Mucosa of gallbladder (tissue), 1 donor: ENCODE measurements at regions not wholly inside any gene's neighbourhood (a gene's known extent, or its start where the extent isn't known, plus 50 kb on each side); places are given as distances from the start of the nearest gene placed in this dataset.

ENCODE experiments used
- DNase-seq: peaks from one replicate; pipeline ENCODE4 v3.0.0-alpha.2; 2020; ENCODE audit warnings: low spot score
- donor health status: DM: no; HTN: no; CAD: no.

DNA sequence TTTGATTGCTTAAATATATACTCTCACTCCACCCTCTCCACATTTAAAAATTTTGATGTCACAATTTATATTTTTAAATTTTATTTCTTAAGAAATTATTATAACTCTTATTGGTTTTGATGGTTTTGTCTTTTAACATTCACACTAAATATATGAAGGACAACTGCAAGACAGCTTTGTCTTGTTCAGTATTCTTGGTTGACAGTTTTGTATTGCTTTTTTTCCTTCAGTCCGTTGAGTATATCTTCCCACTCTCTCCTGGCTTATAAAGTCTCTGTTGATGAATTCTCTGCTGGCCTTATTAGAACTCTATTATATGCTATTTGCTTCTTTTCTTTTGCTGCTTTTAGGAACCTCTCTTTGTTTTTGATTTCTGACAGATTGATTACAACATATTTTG is 392.2 kb downstream of the C6orf118 start:
- DNase-seq: no peak

DNA sequence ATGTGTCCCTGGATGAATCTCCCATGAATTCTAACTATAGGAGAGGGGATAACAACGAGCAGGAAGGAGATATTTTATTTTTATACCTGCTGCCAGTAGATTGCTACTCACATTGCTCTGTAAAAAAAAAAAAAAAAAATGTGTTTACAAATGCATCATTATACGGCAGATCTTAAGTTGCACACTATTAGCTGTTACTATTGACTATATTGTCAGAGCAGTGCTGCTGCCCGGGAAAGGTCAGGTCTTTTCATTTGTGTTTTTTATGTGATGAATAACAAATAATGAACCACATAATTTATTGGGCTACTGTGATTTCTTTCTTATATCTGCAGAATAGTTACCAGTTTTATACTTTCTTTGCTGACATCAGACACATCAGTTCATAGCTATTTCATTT is 393.3 kb downstream of the C6orf118 start:
- no peak for DNase-seq

DNA sequence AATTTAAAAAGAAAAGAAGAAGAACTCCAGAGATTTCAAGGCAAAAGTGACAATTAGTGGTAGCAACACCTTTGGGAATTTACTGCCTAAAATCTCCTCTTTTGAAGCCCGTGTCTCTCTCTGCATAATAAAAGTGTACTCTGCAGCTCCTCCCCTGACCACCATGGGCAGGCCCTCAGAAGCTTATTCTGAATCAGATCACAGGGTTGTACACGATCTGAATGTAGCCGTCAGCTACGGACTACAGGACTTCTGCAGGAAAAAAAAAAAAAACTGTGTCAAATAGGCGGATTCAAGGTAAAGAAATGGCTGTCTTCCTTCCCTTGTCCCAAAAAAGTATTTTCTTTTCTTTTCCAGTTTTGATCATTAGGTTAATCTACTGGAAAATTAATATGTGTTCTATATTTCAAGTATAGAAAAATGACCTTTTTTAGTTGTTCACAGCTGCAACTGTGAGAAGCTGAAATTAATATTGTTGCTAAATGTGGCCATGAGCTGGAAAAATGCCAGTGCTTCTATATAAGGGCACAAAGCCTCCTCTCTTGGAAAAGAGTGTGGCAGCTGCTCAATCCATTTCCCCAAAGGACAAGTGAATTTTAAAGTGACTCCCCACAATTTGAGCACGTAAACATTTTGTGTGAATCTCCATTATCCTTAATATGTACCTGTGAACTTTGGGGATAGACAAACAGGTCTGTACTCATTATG is 397.4 kb downstream of the C6orf118 start:
- no peak for DNase-seq

DNA sequence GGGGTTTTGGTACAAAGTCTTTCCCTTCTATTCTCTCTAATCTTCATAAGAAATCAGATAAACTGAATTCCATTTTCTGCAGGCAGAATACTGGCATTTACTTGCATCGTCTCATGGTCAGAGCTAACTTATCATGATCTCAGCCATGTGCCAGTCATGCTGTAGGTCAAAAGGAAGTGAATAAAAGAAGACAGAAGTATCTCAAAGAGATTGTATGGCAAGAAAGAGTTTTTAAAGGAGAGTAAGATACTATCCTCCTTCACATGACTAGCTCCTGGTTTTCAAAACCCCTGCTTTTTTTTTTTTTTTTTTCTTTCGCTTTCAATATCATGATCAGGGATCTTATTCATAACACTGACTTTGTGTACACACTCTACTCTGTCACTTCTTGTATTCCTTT is 398.3 kb downstream of the C6orf118 start:
- DNase-seq: no peak

DNA sequence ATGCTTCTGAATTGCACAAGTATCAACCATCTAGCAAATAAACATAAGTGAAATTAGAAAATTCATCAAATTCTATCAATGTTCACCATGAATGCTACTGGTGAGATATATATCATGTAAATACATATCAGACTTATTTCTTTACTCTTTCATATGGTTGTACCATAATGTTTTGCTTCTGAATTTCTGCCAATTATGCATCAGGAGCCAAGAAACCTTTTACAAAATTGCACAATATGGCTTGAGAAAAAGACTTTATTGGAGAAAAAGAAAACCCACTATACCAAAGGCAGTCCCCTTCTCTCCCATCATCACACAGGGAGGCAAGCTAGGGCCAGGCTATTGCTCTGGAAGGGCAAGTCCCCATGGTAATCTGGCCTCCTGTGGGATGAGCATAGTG is 402.6 kb downstream of the C6orf118 start:
- DNase-seq: no peak

DNA sequence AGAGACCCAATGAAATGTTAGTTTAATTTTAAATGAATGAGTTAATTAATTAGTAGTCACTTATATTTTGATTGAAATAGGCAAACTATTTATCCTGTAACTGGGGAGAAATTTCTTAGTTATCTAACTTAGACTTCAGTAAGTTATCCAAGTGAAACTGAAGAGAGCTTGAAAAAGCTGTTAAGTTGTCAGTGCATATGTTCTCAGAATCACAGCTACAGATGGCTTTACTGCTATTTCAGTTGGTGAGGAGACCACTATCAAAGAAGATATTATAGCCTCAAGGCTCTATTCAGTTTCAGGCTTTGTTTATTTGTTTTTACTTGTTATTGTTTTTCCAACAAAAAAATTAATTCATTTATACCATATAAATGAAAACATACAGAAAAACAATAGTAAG is 404.1 kb downstream of the C6orf118 start:
- DNase-seq: no peak

DNA sequence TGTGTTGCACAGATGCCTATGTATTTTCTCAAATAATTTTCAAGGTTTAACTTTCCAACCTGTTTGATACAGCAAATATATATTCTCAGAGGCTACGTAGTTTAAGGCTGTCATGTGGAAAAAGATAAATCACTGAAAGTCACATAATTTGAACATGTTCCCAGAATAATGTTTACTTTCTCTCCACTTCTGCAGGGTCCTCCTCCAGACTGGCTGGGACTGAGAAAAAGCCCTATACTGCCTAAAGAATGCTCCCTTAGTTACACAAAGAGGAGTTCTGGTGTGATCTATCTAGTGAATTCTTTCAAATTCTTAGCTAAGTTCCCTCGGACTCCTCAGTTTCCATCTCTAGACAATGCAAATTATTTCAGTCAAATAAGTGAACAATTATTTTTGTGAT is 411.0 kb downstream of the C6orf118 start:
- DNase-seq: no peak

DNA sequence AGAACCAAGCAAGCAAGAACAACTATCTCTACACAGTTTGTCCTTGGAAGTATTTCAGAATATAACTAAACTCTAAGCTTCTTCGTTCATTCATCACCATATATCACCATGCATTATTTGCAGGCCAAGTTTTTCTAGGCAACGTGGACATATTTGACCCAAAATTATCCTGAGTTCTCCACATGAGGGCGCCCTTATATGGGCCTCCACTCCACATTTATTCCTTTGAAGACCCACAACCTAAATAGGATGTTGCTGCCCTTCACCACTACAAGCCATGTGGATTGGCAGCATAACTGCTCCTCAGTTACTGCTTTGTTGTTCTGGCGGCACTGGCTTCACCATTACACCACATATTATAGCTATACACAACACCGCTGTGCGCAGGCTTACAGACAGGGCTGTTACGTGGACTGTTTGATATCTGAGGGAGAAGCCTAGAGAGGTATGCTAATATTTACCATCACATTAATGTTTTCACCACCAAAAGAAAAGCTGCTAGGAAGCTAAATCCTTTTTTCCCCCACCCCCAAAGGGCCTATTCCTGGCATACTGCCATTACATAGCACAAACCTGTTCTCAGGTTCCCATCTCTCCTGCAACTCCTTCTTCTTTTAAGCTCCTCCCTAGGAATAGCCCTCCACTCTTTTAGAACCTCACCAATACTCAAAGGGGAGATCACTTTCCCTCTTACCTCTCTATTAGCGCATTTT is 411.7 kb downstream of the C6orf118 start:
- no peak for DNase-seq

DNA sequence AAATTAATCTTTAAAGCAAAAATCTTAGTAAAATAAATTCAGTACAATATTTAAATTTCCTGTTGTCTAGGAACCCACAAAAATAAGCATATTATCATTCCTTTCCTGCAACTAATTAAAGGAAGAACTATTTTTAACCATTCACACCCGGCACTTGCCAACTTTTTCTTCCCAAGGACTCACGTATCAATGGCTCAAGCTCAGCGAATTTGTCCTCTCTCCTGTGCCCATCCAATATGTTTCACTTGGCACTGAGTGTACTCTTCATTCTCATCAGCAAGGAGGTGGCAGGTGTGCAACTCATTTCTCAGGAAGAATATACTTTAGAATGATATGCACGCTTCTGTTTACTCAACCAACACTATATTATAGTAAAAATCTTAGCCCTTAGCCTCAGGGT is 419.4 kb downstream of the C6orf118 start:
- no peak for DNase-seq

DNA sequence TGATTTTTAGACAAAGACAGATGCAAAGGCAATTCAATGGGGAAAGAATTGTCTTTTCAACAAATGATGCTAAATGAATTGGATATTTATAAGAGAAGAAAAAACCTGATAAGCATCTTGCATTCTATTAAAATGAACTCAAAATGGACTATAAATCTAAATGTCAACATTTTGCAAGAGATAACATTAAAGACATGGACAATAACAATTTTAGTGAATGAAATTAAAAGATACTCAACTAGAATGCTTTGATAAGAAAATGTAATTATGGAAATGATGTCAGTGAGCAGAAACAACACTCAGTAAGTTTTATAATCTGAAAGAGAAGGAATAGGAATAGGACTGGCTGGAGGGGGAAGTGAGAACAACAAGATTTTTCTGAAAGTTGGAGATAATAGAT is 421.7 kb downstream of the C6orf118 start:
- no peak for DNase-seq

DNA sequence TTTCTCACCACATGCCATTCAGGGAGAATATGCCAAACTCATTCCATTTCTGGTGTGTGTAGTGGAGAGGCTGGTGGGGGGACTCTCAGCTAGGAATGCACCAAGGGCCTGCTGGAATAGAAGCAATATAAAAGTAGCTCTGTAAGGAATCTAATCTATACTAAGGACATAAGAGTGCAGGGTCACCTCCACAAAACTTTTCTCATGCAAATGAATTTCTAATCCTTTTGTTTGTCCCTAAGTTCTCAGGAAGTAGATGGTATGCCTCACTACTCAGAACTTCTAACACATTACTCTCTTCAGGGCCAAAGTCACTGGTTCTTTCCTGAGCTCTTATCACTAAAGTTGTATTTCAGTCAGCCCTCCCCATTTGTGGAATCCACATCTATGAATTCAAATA is 427.2 kb downstream of the C6orf118 start:
- no peak for DNase-seq

DNA sequence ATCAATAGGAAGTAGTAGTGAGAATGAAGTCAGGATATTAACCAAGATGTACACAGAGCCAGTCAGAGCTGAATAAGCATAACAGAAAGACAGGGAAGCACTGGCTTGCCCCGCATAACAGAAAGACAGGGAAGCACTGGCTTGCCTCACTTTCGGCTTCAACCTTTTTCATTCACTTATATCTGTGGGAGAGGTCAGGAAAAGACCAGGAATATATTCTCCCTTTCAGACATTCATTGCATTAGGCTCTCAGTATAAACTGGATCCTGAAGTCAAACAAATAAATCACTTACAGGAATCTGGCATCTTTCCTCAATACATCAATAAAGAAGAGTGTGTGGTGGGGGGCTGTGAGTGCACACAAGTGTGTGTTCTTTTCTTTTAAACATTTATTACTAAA is 437.6 kb downstream of the C6orf118 start:
- no peak for DNase-seq

DNA sequence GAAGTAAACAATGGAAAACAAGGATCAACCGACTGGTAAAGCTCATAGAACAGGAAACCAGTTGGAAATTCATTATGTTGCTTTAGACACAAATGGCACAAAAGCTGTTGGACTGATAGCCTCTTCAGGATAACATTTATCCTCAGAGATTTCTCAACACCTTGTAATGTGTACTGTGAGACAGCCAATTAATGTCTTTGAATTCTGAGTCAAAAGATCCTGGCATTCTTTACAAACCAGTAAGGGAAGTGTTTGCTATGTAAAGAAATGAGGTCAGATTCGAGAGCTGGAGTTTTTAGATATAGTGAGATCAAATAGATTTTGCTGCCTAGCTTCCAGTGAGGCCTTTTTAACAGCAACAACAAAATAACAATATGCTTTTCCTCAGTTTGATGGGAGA is 439.2 kb downstream of the C6orf118 start:
- no peak for DNase-seq

DNA sequence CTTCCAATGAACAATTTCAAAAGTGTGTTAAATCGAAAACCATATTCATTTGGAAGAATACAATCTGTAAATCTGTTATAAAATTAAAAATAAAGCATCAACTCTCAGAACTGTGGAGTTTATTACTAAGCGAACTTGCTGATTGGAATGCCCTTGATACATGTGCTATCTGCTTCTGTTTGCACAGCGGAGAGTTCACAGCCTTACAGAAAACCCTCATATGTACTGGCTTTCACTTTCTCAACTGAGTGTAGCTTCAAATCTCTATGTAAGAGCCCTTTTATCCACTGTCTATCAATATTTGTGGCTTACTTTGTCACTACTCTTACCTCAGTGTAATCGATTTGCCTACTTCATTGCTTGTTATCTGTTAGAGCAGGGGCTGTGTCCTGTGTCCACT is 447.4 kb downstream of the C6orf118 start:
- DNase-seq: no peak

DNA sequence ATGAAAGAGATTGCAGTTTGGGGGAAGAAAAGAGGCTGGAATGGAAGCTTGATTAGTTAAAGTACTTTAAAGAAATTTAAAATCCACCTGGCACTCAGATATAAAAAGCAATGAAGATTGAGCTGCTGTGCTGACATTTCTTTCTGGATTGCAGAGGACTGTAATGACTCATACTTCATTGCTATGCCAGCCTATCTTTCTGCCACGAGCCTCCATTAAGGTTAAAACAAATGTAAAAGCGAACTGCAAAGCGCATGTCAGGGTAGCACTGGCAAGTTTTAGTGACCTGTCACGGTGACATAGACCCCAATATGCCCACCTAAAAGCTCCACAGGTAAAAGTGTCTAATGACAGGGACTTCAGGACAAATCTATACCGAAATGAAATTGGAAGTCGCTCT is 449.6 kb downstream of the C6orf118 start:
- no peak for DNase-seq

DNA sequence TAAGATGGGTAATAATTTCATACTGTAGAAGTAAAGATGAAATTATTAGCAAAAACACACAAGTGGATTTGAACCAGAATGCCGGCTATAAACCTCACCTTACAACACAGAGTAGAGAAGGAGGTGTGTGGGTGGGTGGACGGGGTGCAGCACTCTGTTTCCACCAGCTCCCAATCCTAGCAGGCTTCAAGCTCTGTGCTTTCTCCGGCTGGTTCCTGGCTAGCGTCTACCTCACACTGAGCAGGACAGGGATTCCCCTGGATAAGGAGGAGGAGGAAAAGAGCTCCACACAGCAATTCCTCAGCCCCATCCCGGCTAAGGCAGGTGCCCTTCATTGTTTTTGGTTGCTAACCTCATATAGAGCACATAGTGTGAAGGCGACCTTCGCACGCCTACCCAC is 453.3 kb downstream of the C6orf118 start:
- no peak for DNase-seq

DNA sequence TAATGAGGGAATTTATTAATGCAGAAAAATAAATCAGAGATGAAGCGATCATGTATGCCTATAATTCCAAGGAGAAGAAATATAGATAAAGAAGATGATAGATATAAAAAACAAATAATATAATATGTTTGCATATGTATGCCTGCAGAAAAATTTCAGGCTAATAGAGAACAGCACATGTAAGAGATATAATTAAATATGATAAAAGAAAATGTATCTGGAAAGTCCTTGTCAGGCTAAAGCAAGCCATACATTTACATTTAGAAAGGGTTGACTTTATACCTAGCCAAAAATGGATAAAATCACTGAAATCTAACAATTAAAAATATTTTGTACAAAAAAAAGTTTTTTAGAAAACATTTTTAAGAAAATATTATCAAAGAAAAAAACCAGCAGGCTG is 454.1 kb downstream of the C6orf118 start:
- no peak for DNase-seq

DNA sequence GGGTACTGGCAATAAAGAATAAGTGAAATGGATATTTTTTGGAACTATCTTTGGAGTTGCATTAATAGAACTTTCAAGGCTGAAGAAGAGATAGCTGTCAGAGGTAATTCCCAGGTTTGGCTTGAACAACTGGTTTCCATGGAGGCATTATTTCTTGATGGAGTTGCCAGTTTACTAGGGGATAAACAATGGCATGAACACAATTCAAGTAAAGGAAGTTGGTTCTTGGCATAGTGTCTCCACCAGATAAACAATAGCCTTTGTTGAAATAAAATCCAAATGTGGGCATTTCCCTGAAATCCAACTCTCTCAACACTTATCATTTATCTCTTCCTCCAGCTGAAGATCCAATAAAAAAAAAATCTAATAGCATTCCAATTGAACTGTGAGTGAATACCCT is 454.9 kb downstream of the C6orf118 start:
- DNase-seq: no peak

DNA sequence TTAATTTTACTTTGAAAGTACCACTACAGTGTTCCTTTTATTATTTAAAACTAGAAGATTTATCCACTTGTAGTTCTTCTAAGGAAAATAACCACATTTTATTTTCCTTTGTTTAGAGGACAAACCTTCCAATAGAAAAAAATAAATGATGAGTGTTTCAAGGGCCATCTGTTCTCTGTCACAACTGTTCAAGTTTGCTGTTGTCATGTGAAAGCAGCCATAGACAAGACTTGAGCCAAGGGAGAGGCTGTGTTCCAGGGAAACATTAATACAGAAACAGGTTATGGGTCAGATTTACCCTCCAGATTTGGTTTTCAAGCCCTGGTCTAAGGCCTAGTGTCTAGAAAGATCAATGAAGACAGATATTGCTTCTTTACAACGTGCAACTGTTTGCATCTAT is 463.6 kb downstream of the C6orf118 start:
- no peak for DNase-seq

DNA sequence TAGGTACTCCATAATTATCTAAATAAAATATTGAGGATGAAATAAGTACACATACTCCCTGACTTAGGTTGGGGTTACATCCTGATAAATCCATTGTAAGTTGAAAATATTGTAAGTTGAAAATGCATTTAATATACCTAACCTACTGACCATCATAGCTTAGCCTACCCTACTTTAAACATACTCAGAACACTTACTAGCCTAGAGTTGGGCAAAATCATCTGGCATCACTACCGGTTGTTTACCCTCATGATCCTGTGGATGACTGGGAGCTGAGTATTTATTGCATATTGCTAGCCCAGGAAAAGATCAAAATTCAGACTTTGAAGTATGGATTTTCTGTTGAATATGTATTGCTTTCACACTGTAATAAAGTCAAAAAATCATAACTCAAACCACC is 467.3 kb downstream of the C6orf118 start:
- no peak for DNase-seq

DNA sequence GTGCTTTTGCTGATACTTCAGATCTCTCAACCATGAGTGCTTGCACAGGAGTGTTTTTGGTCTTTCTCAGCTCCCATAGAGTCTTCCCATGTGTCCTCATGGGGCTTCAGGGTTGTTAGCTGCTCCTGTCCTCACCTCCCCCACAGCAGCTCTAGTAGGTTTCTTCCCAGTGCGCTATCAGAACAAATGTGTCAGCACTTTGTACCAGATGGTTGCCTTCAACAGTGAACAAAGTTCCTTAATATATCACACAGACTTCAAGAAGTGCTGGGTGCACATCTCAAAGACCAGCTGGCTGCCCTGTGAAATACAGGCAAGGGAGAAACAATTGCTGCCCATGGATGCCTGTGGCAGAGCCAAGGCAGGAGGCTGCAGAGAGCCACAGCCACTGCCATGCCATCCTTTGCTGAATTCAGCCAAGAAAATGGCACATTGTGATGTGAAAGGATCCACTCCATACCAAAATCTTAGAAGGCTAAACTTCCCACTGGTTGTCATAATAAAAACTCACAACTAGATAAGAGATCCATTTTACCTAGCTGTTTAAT is 471.3 kb downstream of the C6orf118 start:
- DNase-seq: no peak

DNA sequence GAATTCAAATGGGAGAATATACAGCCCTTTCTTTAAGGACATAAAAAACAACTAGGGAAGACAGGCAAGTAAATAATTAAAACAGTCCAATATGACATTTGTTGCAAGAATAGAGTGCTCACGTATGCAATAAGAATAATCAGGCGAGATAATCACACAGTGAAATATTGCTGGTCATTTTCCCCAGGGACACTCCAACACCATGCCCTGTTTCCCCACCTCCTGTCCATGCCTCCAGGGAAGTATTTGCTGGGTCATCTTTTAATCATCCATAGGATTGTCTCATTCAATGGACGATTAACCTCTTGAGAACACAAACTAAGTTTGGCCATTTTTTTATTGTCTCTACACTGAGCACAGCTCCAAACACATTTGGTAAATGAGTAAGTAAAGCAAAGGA is 472.9 kb downstream of the C6orf118 start:
- DNase-seq: no peak

DNA sequence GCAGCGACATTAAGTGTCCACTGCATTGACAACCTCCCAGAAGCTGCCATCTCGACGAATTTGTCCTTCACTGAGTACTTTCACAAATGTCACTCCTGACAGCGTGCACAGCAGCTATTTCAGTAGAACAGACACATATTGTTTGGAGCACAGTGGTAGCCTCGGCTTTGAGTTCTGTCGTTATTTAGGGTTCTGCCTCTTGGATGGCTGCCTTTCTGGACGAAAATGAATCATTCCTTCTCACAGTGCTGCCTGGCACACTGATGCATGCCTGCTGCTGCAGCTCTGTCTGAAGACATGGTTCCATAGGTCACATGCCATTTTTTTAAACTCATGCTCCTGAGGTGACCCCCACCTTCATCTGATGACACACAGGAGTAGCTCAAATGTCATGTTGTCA is 477.0 kb downstream of the C6orf118 start:
- DNase-seq: no peak

DNA sequence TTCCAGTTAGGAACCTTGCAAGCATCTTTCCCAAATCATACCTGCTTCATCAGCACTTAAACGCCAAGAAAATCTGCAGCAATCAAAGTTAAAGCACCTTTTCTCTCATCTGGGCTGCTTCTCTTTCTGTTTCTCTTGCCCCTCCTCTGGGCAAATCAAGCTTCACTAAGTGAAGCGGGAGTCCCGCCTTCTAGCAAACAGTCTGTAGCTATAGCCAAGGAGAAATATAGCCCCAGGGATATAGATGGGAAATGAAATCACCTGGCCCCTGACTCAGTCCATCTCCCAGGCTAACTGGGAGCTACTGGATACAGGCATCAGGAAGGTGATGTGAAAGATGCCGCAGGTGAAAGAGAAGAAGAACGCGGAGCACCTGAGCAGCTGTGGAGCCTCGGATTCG is 481.9 kb downstream of the C6orf118 start:
- DNase-seq: no peak
